ENCODE measurements at regions not wholly inside any gene's neighbourhood (a gene's known extent, or its start where the extent isn't known, plus 50 kb on each side); places are given as distances from the start of the nearest gene placed in this dataset.

GRCh38 chr16:52611817-52612673 lies 65.1 kb upstream of the TOX3 start:
- Histone ChIP-seq H3K27ac (no peak overlapping the region), H3K4me1 (ENCODE audit: control insufficient read depth in 1 of 2, insufficient read depth in 1 of 2, low read depth in 1 of 2, low read length in 1 of 2) (no peaks in the 10 kb centered on the region), H3K27me3 (no peaks in the 10 kb centered on the region), H3K9me3 (no peaks in the 10 kb centered on the region), H3K36me3 (no peaks in the 10 kb centered on the region), H3K4me3 (ENCODE audit: low read depth in 1 of 2, low read length in 1 of 2) (no peak overlapping the region)
- TF ChIP-seq CTCF (IDR thresholded peaks at IDR 0.05), result no peak

- Histone ChIP-seq H3K27ac (no peak overlapping the region), H3K4me1 (ENCODE audit: control insufficient read depth in 1 of 2, insufficient read depth in 1 of 2, low read depth in 1 of 2, low read length in 1 of 2) (no peaks in the 10 kb centered on the region), H3K9me3 (no peaks in the 10 kb centered on the region), H3K27me3 (no peaks in the 10 kb centered on the region), H3K36me3 (no peaks in the 10 kb centered on the region), H3K4me3 (ENCODE audit: low read depth in 1 of 2, low read length in 1 of 2) (no peak overlapping the region)
- TF ChIP-seq CTCF (IDR thresholded peaks at IDR 0.05), result no peak
Measured at GRCh38 chr16:52603015-52603414, 56.1 kb upstream of the TOX3 start.

GRCh38 chr16:52597772-52598483 lies 51.0 kb upstream of the TOX3 start:
- H3K36me3 ChIP-seq, result no peaks in the 10 kb centered on the region
- H3K27ac ChIP-seq, result no peak overlapping the region
- no peak for TF ChIP-seq CTCF (IDR thresholded peaks at IDR 0.05)
- no peaks in the 10 kb centered on the region for H3K9me3 ChIP-seq
- H3K4me1 ChIP-seq (ENCODE audit: control insufficient read depth in 1 of 2, insufficient read depth in 1 of 2, low read depth in 1 of 2, low read length in 1 of 2), result no peaks in the 10 kb centered on the region
- H3K27me3 ChIP-seq, result no peaks in the 10 kb centered on the region
- no peak overlapping the region for H3K4me3 ChIP-seq (ENCODE audit: low read depth in 1 of 2, low read length in 1 of 2)

- no peaks in the 10 kb centered on the region for H3K4me1 ChIP-seq (ENCODE audit: control insufficient read depth in 1 of 2, insufficient read depth in 1 of 2, low read depth in 1 of 2, low read length in 1 of 2)
- H3K27me3 ChIP-seq, result no peaks in the 10 kb centered on the region
- no peak overlapping the region for H3K27ac ChIP-seq
- TF ChIP-seq CTCF (IDR thresholded peaks at IDR 0.05), result no peak
- H3K4me3 ChIP-seq (ENCODE audit: low read depth in 1 of 2, low read length in 1 of 2), result no peak overlapping the region
- H3K36me3 ChIP-seq, result no peaks in the 10 kb centered on the region
- H3K9me3 ChIP-seq, result no peaks in the 10 kb centered on the region
Measured at GRCh38 chr16:52597073-52597771, 50.3 kb upstream of the TOX3 start.
